AG10803 (cell line): ENCODE measurements at regions not wholly inside any gene's neighbourhood (a gene's known extent, or its start where the extent isn't known, plus 50 kb on each side); places are given as distances from the start of the nearest gene placed in this dataset.

Experiments
- DNase-seq: peaks from one replicate; pipeline ENCODE4 v3.0.0; 2010; ENCODE audit warnings: low read depth
- H3K4me3 ChIP-seq: 2 replicates; pipeline ENCODE4 v1.5.1; 2011; ENCODE audit warnings: mild to moderate bottlenecking, low read length, control low read depth
- CTCF ChIP-seq: conservative IDR thresholded peaks from 2 replicates; pipeline ENCODE4 v1.5.1; 2011; ENCODE audit warnings: mild to moderate bottlenecking, low read length, control low read depth, inconsistent platforms

DNA sequence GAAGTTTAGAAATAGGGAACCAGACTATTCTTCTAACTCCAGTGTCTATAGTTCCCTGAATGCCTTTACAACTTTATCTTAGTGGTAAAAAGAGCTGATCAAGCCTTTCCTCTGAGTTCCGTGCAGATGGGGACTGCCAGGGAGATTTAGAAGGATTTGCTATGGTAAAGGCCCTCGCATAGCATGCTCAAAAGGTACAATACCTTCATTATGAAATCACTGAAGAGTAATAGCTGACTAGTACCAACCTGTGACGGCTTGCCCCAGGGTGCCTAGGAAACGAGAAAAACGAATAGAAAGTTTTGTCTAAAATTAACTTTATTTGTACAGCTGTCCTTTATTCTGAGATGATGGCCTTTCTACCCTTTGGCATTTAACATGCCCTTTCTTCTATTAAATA lies 150.1 kb upstream of the ARHGAP42 start:
- DNase-seq, result no peak
- no peak overlapping the region for H3K4me3 ChIP-seq
- no peak for TF ChIP-seq CTCF

DNA sequence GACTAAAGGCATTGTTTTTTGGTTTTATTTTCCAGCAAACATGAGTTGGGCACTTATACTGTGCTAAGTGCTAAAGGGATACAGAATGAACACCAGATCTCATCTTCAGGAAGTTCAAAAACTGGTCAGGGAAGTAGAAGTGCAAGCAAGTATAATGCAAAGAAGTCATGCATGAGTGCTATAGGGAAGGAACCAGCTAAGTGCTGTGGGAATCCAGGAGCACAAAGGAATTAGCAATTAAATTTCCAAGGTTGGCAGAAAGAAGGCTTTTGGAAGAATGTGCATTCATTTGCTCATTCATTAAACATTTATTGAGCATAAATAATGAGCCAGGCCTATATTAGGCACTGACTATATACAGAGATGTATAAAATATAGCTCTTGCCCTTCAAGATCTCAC lies 143.7 kb upstream of the ARHGAP42 start:
- no peak for DNase-seq
- no peak for TF ChIP-seq CTCF
- H3K4me3 ChIP-seq, result no peak overlapping the region

DNA sequence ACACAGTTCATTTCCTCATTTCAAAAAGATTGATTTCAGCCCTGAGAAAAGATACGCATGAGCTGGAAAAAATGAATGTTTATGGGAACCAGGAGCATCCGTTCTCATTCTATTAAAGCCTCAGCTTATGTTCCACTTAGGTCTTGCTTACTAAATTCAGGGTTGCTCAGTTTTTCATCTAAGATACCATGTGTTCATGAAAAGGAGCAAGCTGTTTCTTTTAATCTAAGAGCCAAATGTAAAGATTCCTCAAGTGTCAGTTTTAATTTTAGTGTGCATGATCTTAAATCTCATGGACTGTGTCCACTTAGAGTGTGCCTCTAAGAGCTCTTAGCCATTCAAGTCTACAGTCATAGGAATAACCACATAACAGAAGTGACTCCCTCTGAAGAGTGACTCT lies 141.5 kb upstream of the ARHGAP42 start:
- no peak overlapping the region for H3K4me3 ChIP-seq
- DNase-seq, result no peak
- no peak for TF ChIP-seq CTCF

DNA sequence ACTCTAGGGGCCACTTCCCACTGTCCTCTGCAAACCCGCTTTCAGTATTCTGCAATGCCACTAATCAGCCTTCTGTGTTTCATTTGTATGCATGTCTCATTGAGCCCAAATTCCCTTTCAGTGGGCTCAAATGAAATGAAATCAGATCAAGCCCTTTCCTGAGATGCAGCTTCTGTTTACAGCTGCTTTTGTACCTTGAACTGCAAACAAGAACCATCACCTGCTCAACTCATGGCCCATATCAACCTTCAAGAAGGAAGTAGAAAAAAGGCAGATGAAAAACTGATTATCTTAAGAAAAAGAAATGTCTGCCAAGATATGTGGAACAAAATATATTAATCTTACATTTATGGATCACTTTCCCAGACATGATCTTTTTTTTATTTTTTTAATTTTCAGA lies 141.1 kb upstream of the ARHGAP42 start:
- no peak for TF ChIP-seq CTCF
- no peak for DNase-seq
- no peak overlapping the region for H3K4me3 ChIP-seq

- no peak overlapping the region for H3K4me3 ChIP-seq
- no peak for TF ChIP-seq CTCF
Observed at GRCh38 chr11:100546714-100547113, 140.4 kb upstream of the ARHGAP42 start.

DNA sequence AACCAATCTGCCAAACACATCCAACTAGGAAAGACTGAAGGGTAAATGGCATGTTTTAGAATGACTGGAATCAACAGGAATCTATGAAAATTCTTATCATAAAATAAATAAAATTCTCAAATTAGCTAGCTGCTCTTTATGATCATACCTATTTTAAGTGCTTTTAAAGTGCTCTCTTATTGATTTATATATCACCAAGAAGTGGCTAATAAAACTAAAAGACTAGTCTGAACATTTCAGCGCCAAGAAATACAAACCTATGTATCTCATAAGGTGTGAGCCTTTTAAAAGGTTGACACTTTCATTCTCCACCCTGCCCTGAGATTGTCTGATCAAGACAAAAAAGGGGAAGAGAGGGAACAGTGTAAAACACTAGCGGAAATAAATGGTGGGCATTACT lies 136.8 kb upstream of the ARHGAP42 start:
- no peak for TF ChIP-seq CTCF
- DNase-seq, result no peak
- no peak overlapping the region for H3K4me3 ChIP-seq

More at GRCh38 chr11:100546714-100547113, 140.4 kb upstream of the ARHGAP42 start:
- no peak for DNase-seq

DNA sequence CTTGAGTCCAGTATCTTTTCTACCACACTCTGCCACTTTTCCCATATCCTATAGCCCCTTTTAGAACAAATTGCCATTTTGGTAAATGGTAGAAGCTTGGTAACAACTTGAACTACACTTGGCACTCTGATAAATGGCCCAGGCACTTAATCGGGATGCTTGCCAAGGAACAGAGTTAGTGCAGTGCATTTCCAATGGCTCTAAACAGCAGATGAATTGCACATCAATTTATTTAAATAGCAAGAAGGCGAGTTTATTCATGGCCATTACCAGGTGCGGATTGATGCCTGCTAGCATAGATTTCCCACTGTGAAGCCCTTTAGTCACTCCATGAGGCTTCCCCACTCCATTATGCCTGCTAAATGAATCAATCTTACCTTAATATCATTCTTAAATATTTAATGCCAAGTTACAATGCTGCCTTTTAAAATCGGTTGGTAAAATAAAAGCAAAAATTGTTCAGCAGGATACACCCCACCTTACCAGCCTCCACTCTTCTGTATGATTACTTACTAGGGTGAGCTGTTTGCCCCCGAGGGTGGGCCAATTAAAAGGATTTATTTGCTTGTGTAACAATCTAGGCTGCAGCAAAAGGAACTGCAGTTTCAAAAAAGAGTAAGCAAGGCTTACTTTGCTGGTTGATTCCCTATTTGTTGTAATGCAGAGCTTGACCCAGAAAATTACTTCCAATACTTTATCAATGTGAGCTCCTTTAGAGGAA lies 136.0 kb upstream of the ARHGAP42 start:
- H3K4me3 ChIP-seq, result no peak overlapping the region
- DNase-seq, result no peak
- TF ChIP-seq CTCF, result no peak
